ENCODE measurements at regions not wholly inside any gene's neighbourhood (a gene's known extent, or its start where the extent isn't known, plus 50 kb on each side); places are given as distances from the start of the nearest gene placed in this dataset.

- no peak for DNase-seq
- intact Hi-C loops (cut with micrococcal nuclease; ENCODE audit: unreplicated experiment): no loop called here
- H4K20me1 ChIP-seq (ENCODE audit: insufficient read depth): no peaks in the 10 kb centered on the region
- no peaks in the 10 kb centered on the region for H3F3A ChIP-seq (ENCODE audit: insufficient read depth, low read depth)
- peaks cover 10% of the 10 kb centered on the region for H3K27me3 ChIP-seq (ENCODE audit: insufficient read depth, low read depth)
- POLR2A ChIA-PET (ENCODE audit: unreplicated experiment): no interaction called here
- no peaks in the 10 kb centered on the region for H3K79me2 ChIP-seq (ENCODE audit: low read depth)
- H3K9me2 ChIP-seq (ENCODE audit: insufficient read depth): no peaks in the 10 kb centered on the region
- CTCF ChIA-PET: no interaction called here
- H3K4me3 ChIP-seq: no peak overlapping the region
- H3K27ac ChIP-seq: no peak overlapping the region
- TF ChIP-seq EZH2 (IDR thresholded peaks at IDR 0.05; ENCODE audit: low read depth) (no peak), CTCF (conservative IDR thresholded peaks at IDR 0.05) (no peak)
- no peak overlapping the region for H2AFZ ChIP-seq
- H3K36me3 ChIP-seq (ENCODE audit: low read depth): no peaks in the 10 kb centered on the region
- BruUV-seq (replicated peaks): no TSS peak
- H3K9me3 ChIP-seq (ENCODE audit: insufficient read depth, low read depth): no peaks in the 10 kb centered on the region
- no peaks in the 10 kb centered on the region for H3K4me1 ChIP-seq (replicated peaks; ENCODE audit: insufficient read depth)
- no peak overlapping the region for H3K4me2 ChIP-seq
These were observed 396.5 kb upstream of the NPVF start for GRCh38 chr7:25624833-25625232.

GRCh38 chr7:25625306-25625992, 397.2 kb upstream of the NPVF start:
- ChIA-PET CTCF (no interaction called here), POLR2A (ENCODE audit: unreplicated experiment) (no interaction called here)
- TF ChIP-seq CTCF (conservative IDR thresholded peaks at IDR 0.05): no peak
- TF ChIP-seq EZH2 (IDR thresholded peaks at IDR 0.05; ENCODE audit: low read depth): no peak
- Histone ChIP-seq H3K27ac (no peak overlapping the region), H3K4me2 (no peak overlapping the region), H3F3A (ENCODE audit: insufficient read depth, low read depth) (no peaks in the 10 kb centered on the region), H3K36me3 (ENCODE audit: low read depth) (no peaks in the 10 kb centered on the region), H3K79me2 (ENCODE audit: low read depth) (no peaks in the 10 kb centered on the region), H3K9me3 (ENCODE audit: insufficient read depth, low read depth) (no peaks in the 10 kb centered on the region), H3K27me3 (ENCODE audit: insufficient read depth, low read depth) (peaks cover 16% of the 10 kb centered on the region), H3K4me1 (replicated peaks; ENCODE audit: insufficient read depth) (no peaks in the 10 kb centered on the region), H2AFZ (no peak overlapping the region), H4K20me1 (ENCODE audit: insufficient read depth) (no peaks in the 10 kb centered on the region), H3K4me3 (no peak overlapping the region), H3K9me2 (ENCODE audit: insufficient read depth) (no peaks in the 10 kb centered on the region)
- no peak for DNase-seq
- BruUV-seq (replicated peaks): no TSS peak
- intact Hi-C loops (cut with micrococcal nuclease; ENCODE audit: unreplicated experiment): no loop called here

- no peaks in the 10 kb centered on the region for H3K4me1 ChIP-seq (replicated peaks; ENCODE audit: insufficient read depth)
- H3K4me2 ChIP-seq: no peak overlapping the region
- ChIA-PET CTCF (no interaction called here), POLR2A (ENCODE audit: unreplicated experiment) (no interaction called here)
- H4K20me1 ChIP-seq (ENCODE audit: insufficient read depth): no peaks in the 10 kb centered on the region
- no peak overlapping the region for H3K27ac ChIP-seq
- H3K36me3 ChIP-seq (ENCODE audit: low read depth): no peaks in the 10 kb centered on the region
- peaks cover 28% of the 10 kb centered on the region for H3K27me3 ChIP-seq (ENCODE audit: insufficient read depth, low read depth)
- DNase-seq: no peak
- TF ChIP-seq CTCF (conservative IDR thresholded peaks at IDR 0.05) (no peak), EZH2 (IDR thresholded peaks at IDR 0.05; ENCODE audit: low read depth) (no peak)
- H3K4me3 ChIP-seq: no peak overlapping the region
- BruUV-seq (replicated peaks): no TSS peak
- H2AFZ ChIP-seq: no peak overlapping the region
- no peaks in the 10 kb centered on the region for H3K9me3 ChIP-seq (ENCODE audit: insufficient read depth, low read depth)
- no peaks in the 10 kb centered on the region for H3K9me2 ChIP-seq (ENCODE audit: insufficient read depth)
- H3K79me2 ChIP-seq (ENCODE audit: low read depth): no peaks in the 10 kb centered on the region
- intact Hi-C loops (cut with micrococcal nuclease; ENCODE audit: unreplicated experiment): no loop called here
- H3F3A ChIP-seq (ENCODE audit: insufficient read depth, low read depth): no peaks in the 10 kb centered on the region
These were observed 398.3 kb upstream of the NPVF start for GRCh38 chr7:25626451-25627131.
